HEK293 (cell line): ENCODE measurements at regions not wholly inside any gene's neighbourhood (a gene's known extent, or its start where the extent isn't known, plus 50 kb on each side); places are given as distances from the start of the nearest gene placed in this dataset.

Source experiments
- CTCF ChIA-PET: fragments of 350-600 bp; formaldehyde crosslinking; extraction: SDS; loops from one replicate; lab custom pipeline; 2021; ENCODE audit warnings: antibody characterized with exemption; lab: Yijun Ruan, JAX
- POLR2A ChIA-PET: fragments of 300-600 bp; formaldehyde crosslinking; extraction: SDS; loops from one replicate; lab custom pipeline; 2020; ENCODE audit warnings: antibody characterized with exemption, inconsistent platforms; lab: Yijun Ruan, JAX
- H3K27ac ChIP-seq: fragments of 200-500 bp; sonication (Bioruptor generic); 2 replicates; pipeline ENCODE4 v1.5.1; 2014; ENCODE audit warnings: low read depth, low read length, control low read depth, inconsistent platforms; ENCODE audit errors: extremely low read depth
- H3K36me3 ChIP-seq, 2 experiments: fragments of 200-500 bp in 1 of 2; sonication (Bioruptor generic) in 1 of 2; 1 replicate in 1 of 2; 2 replicates in 1 of 2; pipeline ENCODE4 v1.5.1; 2014 to 2017; ENCODE audit warnings: inconsistent platforms in 2 of 2, low read length in 2 of 2; ENCODE audit not compliant: control insufficient read depth in 2 of 2, insufficient read depth in 1 of 2
- H3K4me1 ChIP-seq: fragments of 200-500 bp; sonication (Bioruptor generic); 2 replicates; pipeline ENCODE4 v1.5.1; 2014; ENCODE audit warnings: mild to moderate bottlenecking, low read length, inconsistent platforms; ENCODE audit not compliant: control insufficient read depth, insufficient read depth
- H3K4me3 ChIP-seq: 2 replicates; pipeline ENCODE4 v1.5.1; 2011; ENCODE audit warnings: low read depth, mild to moderate bottlenecking, control low read depth, low read length, moderate library complexity
- H3K9me3 ChIP-seq: fragments of 200-500 bp; sonication (Bioruptor generic); 2 replicates; pipeline ENCODE4 v1.5.1; 2014; ENCODE audit warnings: low read depth, low read length, inconsistent platforms; ENCODE audit not compliant: control insufficient read depth, insufficient read depth
- GLI2 ChIP-seq: fragments of 450-650 bp; formaldehyde crosslinking; IDR thresholded peaks from 2 replicates; pipeline ENCODE4; 2017; ENCODE audit warnings: missing biosample characterization, missing genetic modification characterization, low read depth, borderline replicate concordance
- MZF1 ChIP-seq: fragments of 450-650 bp; formaldehyde crosslinking; IDR thresholded peaks from 2 replicates; pipeline ENCODE4 v1.5.1; 2017; ENCODE audit warnings: missing biosample characterization, missing genetic modification characterization, borderline replicate concordance
- ZFP69B ChIP-seq: fragments of 450-650 bp; formaldehyde crosslinking; IDR thresholded peaks from 2 replicates; pipeline ENCODE4 v1.5.1; 2016; ENCODE audit warnings: missing biosample characterization, missing genetic modification characterization
- ZNF121 ChIP-seq: fragments of 450-650 bp; formaldehyde crosslinking; IDR thresholded peaks from 2 replicates; pipeline ENCODE4 v1.5.1; 2016; ENCODE audit warnings: missing biosample characterization, missing genetic modification characterization
- ZNF146 ChIP-seq: fragments of 450-650 bp; formaldehyde crosslinking; IDR thresholded peaks from 2 replicates; pipeline ENCODE4 v1.5.1; 2016; ENCODE audit warnings: missing biosample characterization, missing genetic modification characterization
- ZNF302 ChIP-seq: fragments of 450-650 bp; formaldehyde crosslinking; IDR thresholded peaks from 2 replicates; pipeline ENCODE4 v1.5.1; 2016; ENCODE audit warnings: missing biosample characterization, missing genetic modification characterization, low read depth
- ZNF324 ChIP-seq: fragments of 450-650 bp; formaldehyde crosslinking; IDR thresholded peaks from 2 replicates; pipeline ENCODE4 v1.5.1; 2016; ENCODE audit warnings: missing biosample characterization, missing genetic modification characterization
- ZNF335 ChIP-seq: fragments of 450-650 bp; formaldehyde crosslinking; conservative IDR thresholded peaks from 2 replicates; pipeline ENCODE4 v1.5.1; 2016; ENCODE audit warnings: missing biosample characterization, missing genetic modification characterization
- ZNF354C ChIP-seq: fragments of 450-650 bp; formaldehyde crosslinking; IDR thresholded peaks from 2 replicates; pipeline ENCODE4 v1.5.1; 2016; ENCODE audit warnings: missing biosample characterization, missing genetic modification characterization, low read depth, borderline replicate concordance
- ZNF510 ChIP-seq: fragments of 450-650 bp; formaldehyde crosslinking; IDR thresholded peaks from 2 replicates; pipeline ENCODE4 v1.5.1; 2018; ENCODE audit warnings: mild to moderate bottlenecking, missing genetic modification characterization, missing biosample characterization; ENCODE audit not compliant: insufficient replicate concordance
- ZNF548 ChIP-seq: fragments of 450-650 bp; formaldehyde crosslinking; IDR thresholded peaks from 2 replicates; pipeline ENCODE4 v1.5.1; 2016; ENCODE audit warnings: missing biosample characterization, missing genetic modification characterization
- ZNF561 ChIP-seq: fragments of 450-650 bp; IDR thresholded peaks from 2 replicates; pipeline ENCODE4 v1.5.1; 2018; ENCODE audit warnings: missing biosample characterization, missing genetic modification characterization, borderline replicate concordance
- ZNF776 ChIP-seq: fragments of 450-650 bp; formaldehyde crosslinking; IDR thresholded peaks from 2 replicates; pipeline ENCODE4 v1.5.0; 2017; ENCODE audit warnings: missing biosample characterization, missing genetic modification characterization, borderline replicate concordance
- TF ChIP-seq, protein P1 (sequence below): fragments of 450-650 bp; formaldehyde crosslinking; IDR thresholded peaks from 2 replicates; pipeline ENCODE4 v1.5.0; 2017; ENCODE audit warnings: missing biosample characterization, missing genetic modification characterization, borderline replicate concordance
- TF ChIP-seq, protein P2 (sequence below): fragments of 450-650 bp; formaldehyde crosslinking; IDR thresholded peaks from 2 replicates; pipeline ENCODE4 v1.5.1; 2017; ENCODE audit warnings: missing biosample characterization, missing genetic modification characterization
- TF ChIP-seq, protein P3 (sequence below): fragments of 450-650 bp; formaldehyde crosslinking; IDR thresholded peaks from 2 replicates; pipeline ENCODE4 v1.5.1; 2016; ENCODE audit warnings: missing biosample characterization, missing genetic modification characterization

DNA sequence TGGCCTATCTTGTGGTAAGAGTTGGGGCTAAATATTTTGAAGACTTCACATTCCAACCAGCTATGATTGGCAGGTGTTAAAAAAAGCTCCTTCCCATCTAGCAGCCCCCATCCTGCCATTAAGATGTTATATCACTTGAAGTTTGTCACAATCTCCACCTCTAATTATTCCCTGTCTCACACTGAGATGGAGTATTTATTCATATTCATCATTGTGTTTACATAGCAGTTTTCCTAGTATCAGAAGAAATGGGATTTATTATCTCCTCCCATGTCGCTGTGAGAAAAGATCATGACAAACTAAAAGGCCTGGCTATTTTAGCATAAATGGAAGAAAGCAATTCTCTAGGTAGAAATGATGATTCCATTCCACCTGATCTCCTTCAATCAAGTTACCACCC is 653.6 kb downstream of the GABRG2 start:
- no peak overlapping the region for H3K4me3 ChIP-seq
- POLR2A ChIA-PET = no interaction called here
- H3K27ac ChIP-seq = no peak overlapping the region
- H3K9me3 ChIP-seq = no peaks in the 10 kb centered on the region
- no peaks in the 10 kb centered on the region for H3K4me1 ChIP-seq
- no peaks in the 10 kb centered on the region for H3K36me3 ChIP-seq
- CTCF ChIA-PET = no interaction called here
- TF ChIP-seq ZNF335 (tag by site-specific recombination) (no peak), ZNF561 (no peak), ZFP69B (tag by site-specific recombination) (no peak), ZNF354C (no peak), MZF1 (tag by site-specific recombination) (no peak), ZNF146 (tag by site-specific recombination) (no peak), GLI2 (tag by site-specific recombination) (no peak), ZNF302 (tag by site-specific recombination) (no peak)
- TF ChIP-seq, protein P1, sequence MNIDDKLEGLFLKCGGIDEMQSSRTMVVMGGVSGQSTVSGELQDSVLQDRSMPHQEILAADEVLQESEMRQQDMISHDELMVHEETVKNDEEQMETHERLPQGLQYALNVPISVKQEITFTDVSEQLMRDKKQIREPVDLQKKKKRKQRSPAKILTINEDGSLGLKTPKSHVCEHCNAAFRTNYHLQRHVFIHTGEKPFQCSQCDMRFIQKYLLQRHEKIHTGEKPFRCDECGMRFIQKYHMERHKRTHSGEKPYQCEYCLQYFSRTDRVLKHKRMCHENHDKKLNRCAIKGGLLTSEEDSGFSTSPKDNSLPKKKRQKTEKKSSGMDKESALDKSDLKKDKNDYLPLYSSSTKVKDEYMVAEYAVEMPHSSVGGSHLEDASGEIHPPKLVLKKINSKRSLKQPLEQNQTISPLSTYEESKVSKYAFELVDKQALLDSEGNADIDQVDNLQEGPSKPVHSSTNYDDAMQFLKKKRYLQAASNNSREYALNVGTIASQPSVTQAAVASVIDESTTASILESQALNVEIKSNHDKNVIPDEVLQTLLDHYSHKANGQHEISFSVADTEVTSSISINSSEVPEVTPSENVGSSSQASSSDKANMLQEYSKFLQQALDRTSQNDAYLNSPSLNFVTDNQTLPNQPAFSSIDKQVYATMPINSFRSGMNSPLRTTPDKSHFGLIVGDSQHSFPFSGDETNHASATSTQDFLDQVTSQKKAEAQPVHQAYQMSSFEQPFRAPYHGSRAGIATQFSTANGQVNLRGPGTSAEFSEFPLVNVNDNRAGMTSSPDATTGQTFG (tag by site-specific recombination) = no peak
- TF ChIP-seq, protein P2, sequence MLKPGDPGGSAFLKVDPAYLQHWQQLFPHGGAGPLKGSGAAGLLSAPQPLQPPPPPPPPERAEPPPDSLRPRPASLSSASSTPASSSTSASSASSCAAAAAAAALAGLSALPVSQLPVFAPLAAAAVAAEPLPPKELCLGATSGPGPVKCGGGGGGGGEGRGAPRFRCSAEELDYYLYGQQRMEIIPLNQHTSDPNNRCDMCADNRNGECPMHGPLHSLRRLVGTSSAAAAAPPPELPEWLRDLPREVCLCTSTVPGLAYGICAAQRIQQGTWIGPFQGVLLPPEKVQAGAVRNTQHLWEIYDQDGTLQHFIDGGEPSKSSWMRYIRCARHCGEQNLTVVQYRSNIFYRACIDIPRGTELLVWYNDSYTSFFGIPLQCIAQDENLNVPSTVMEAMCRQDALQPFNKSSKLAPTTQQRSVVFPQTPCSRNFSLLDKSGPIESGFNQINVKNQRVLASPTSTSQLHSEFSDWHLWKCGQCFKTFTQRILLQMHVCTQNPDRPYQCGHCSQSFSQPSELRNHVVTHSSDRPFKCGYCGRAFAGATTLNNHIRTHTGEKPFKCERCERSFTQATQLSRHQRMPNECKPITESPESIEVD (tag by site-specific recombination) = no peak

DNA sequence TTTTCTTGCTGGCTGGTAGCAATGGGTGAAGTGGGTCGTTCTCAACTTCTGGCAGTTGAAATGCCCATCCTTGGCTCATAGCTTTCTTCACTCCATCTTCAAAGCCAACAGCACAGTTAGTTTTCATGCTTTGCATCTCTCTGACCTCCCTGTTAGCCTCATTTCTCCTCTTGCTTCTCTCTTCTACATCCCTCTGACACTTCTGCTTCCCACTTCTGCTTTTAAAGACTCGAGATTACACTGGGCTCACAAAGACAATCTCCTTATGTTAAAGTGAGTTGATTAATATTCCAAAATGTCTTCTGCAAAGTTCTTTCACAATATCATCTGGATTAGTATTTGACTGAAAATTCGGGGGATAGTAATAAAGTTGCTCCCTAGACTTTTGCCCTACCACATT is 684.8 kb upstream of the CCNG1 start:
- CTCF ChIA-PET = no interaction called here
- Histone ChIP-seq H3K36me3 (no peaks in the 10 kb centered on the region), H3K4me1 (no peaks in the 10 kb centered on the region), H3K27ac (no peak overlapping the region), H3K9me3 (no peaks in the 10 kb centered on the region), H3K4me3 (no peak overlapping the region)
- no peak for TF ChIP-seq ZNF510 (tag by site-specific recombination)
- TF ChIP-seq ZNF324 (tag by site-specific recombination) = no peak
- TF ChIP-seq ZNF776 (tag by site-specific recombination) = no peak
- no peak for TF ChIP-seq ZNF548
- POLR2A ChIA-PET = no interaction called here

DNA sequence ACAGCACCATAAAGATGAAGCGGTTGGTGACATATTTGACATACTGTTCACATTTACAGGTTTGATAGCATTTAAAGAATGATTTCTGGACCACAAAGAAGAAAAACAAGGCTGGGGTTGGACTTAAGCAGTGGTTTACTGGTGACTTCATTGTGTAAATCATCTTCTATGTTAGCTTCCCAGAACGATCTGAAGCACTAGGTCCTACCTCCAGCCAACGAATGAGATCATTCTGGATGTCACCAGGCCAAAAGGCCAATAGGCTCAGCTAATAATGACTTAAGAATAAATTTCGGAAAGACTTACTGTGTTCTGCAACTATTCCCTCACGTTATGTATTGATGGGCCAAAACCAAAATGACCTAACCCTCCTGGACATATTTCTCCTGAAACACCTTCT is 675.3 kb upstream of the CCNG1 start:
- H3K4me1 ChIP-seq = no peaks in the 10 kb centered on the region
- no peak overlapping the region for H3K27ac ChIP-seq
- no peaks in the 10 kb centered on the region for H3K9me3 ChIP-seq
- H3K4me3 ChIP-seq = no peak overlapping the region
- CTCF ChIA-PET = no interaction called here
- no peaks in the 10 kb centered on the region for H3K36me3 ChIP-seq
- POLR2A ChIA-PET = no interaction called here
- no peak for TF ChIP-seq ZNF121 (tag by site-specific recombination)
- TF ChIP-seq, protein P3, sequence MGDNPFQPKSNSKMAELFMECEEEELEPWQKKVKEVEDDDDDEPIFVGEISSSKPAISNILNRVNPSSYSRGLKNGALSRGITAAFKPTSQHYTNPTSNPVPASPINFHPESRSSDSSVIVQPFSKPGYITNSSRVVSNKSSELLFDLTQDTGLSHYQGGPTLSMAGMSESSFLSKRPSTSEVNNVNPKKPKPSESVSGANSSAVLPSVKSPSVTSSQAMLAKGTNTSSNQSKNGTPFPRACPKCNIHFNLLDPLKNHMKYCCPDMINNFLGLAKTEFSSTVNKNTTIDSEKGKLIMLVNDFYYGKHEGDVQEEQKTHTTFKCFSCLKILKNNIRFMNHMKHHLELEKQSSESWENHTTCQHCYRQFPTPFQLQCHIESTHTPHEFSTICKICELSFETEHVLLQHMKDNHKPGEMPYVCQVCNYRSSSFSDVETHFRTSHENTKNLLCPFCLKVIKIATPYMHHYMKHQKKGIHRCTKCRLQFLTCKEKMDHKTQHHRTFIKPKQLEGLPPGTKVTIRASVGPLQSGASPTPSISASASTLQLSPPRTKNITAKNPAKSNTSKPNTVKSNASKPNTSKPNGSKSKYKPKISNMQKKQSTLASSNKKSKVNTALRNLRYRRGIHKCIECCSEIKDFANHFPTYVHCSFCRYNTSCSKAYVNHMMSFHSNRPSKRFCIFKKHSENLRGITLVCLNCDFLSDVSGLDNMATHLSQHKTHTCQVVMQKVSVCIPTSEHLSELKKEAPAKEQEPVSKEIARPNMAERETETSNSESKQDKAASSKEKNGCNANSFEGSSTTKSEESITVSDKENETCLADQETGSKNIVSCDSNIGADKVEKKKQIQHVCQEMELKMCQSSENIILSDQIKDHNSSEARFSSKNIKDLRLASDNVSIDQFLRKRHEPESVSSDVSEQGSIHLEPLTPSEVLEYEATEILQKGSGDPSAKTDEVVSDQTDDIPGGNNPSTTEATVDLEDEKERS (tag by site-specific recombination) = no peak
- TF ChIP-seq, all 188 proteins: peak for 0
